ENCODE measurements at regions not wholly inside any gene's neighbourhood (a gene's known extent, or its start where the extent isn't known, plus 50 kb on each side); places are given as distances from the start of the nearest gene placed in this dataset.

DNA sequence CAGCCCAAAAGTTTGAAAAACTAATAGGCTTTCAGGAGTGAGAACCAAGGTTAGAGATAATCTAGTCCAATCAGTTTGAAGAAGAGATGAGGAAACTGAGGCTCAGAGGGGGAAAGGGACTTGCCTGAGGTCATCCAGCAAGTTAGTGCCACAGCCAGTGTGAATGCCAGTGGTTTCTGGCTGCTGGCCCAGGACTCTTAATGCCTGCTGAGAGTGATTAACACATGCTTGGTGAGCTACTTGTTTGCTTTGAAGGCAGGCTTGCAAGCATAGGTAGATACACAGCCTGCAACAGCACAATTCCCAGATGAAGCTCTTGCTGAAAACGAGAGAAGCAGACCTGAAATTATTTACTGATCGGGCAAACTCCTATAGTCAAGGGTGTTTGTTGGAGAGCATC, 591.6 kb upstream of the SGCD start (continued):
- no peak for TF ChIP-seq CBX5 (IDR thresholded peaks at IDR 0.05; ENCODE audit: borderline replicate concordance, low read depth)
- TF ChIP-seq FIP1L1 (IDR thresholded peaks at IDR 0.05; ENCODE audit: low read depth, low read length, poor library complexity, severe bottlenecking), result no peak

DNA sequence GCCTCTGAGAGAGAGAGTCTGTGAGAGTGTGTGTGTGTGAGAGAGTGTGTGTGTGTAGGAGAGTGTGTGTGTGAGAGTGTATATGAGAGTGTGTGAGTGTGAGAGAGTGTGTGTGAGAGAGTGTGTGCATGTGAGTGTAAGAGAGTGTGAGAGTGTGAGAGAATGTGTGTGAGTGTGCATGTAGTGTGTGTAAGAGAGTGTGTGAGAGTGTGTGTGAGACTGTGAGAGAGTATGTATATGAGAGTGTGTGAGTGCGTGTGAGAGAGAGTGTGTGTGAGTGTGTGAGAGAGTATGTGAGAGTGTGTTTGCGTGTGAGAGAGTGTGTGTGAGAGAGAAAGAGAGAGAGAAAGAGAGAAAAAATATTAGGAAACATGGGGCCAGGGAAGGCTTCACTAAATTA, 588.3 kb upstream of the SGCD start:
- no peak for DNase-seq (ENCODE audit: extremely low read depth in 1 of 4, low spot score in 3 of 4)
- intact Hi-C loops (cut with micrococcal nuclease) (no loop called here), in situ Hi-C loops (cut with MboI) (no loop called here)
- Histone ChIP-seq H4K20me1 (replicated peaks; ENCODE audit: control insufficient read depth, insufficient read depth, low read length) (no peaks in the 10 kb centered on the region), H3K79me2 (ENCODE audit: control insufficient read depth, insufficient read depth, low read length) (no peaks in the 10 kb centered on the region), H3K4me2 (ENCODE audit: insufficient read depth, low read length) (no peak overlapping the region), H3K27ac (ENCODE audit: extremely low read depth, low read depth, low read length) (no peak overlapping the region), H3K4me1 (replicated peaks in 1 of 2; ENCODE audit: control insufficient read depth in 2 of 2, insufficient read depth in 2 of 2, low read length in 2 of 2) (no peaks in the 10 kb centered on the region), H3K9ac (ENCODE audit: insufficient read depth in 1 of 2, low read depth in 2 of 2, low read length in 2 of 2) (no peak overlapping the region), H3K4me3 (no peak overlapping the region), H3K9me1 (ENCODE audit: control insufficient read depth, insufficient read depth, low read length) (no peaks in the 10 kb centered on the region), H3K9me3 (replicated peaks; ENCODE audit: control insufficient read depth, insufficient read depth, low read depth, low read length) (peaks cover 2% of the 10 kb centered on the region; the same call in 1 of the 2 replicates), H3K27me3 (ENCODE audit: control insufficient read depth in 2 of 2, insufficient read depth in 2 of 2, low read length in 2 of 2) (no peaks in the 10 kb centered on the region), H2AFZ (ENCODE audit: low read depth, low read length) (no peak overlapping the region), H3K36me3 (ENCODE audit: control insufficient read depth, insufficient read depth, low read length) (no peaks in the 10 kb centered on the region)
- 0% methylated on average over 2 of the region's 2 CpGs for WGBS (ENCODE audit: insufficient coverage, low coverage, missing lambda C conversion rate)
- CTCF ChIA-PET (ENCODE audit: low intra/inter-chr PET ratio), result no interaction called here
- no peak for FAIRE-seq
- POLR2A ChIA-PET, result no interaction called here
- TF ChIP-seq GATAD2A (IDR thresholded peaks at IDR 0.05), result no peak
- TF ChIP-seq BCLAF1 (IDR thresholded peaks at IDR 0.05; ENCODE audit: borderline replicate concordance in 1 of 2, control insufficient read depth in 1 of 2, low read depth in 2 of 2, low read length in 1 of 2), result no peak
- TF ChIP-seq, protein P1, sequence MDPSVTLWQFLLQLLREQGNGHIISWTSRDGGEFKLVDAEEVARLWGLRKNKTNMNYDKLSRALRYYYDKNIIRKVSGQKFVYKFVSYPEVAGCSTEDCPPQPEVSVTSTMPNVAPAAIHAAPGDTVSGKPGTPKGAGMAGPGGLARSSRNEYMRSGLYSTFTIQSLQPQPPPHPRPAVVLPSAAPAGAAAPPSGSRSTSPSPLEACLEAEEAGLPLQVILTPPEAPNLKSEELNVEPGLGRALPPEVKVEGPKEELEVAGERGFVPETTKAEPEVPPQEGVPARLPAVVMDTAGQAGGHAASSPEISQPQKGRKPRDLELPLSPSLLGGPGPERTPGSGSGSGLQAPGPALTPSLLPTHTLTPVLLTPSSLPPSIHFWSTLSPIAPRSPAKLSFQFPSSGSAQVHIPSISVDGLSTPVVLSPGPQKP (CRISPR knock-in tag; IDR thresholded peaks at IDR 0.05), result no peak
- TF ChIP-seq KAT7 (CRISPR knock-in tag; IDR thresholded peaks at IDR 0.05; ENCODE audit: borderline replicate concordance), result no peak
- TF ChIP-seq, protein P2, sequence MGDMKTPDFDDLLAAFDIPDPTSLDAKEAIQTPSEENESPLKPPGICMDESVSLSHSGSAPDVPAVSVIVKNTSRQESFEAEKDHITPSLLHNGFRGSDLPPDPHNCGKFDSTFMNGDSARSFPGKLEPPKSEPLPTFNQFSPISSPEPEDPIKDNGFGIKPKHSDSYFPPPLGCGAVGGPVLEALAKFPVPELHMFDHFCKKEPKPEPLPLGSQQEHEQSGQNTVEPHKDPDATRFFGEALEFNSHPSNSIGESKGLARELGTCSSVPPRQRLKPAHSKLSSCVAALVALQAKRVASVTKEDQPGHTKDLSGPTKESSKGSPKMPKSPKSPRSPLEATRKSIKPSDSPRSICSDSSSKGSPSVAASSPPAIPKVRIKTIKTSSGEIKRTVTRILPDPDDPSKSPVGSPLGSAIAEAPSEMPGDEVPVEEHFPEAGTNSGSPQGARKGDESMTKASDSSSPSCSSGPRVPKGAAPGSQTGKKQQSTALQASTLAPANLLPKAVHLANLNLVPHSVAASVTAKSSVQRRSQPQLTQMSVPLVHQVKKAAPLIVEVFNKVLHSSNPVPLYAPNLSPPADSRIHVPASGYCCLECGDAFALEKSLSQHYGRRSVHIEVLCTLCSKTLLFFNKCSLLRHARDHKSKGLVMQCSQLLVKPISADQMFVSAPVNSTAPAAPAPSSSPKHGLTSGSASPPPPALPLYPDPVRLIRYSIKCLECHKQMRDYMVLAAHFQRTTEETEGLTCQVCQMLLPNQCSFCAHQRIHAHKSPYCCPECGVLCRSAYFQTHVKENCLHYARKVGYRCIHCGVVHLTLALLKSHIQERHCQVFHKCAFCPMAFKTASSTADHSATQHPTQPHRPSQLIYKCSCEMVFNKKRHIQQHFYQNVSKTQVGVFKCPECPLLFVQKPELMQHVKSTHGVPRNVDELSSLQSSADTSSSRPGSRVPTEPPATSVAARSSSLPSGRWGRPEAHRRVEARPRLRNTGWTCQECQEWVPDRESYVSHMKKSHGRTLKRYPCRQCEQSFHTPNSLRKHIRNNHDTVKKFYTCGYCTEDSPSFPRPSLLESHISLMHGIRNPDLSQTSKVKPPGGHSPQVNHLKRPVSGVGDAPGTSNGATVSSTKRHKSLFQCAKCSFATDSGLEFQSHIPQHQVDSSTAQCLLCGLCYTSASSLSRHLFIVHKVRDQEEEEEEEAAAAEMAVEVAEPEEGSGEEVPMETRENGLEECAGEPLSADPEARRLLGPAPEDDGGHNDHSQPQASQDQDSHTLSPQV (IDR thresholded peaks at IDR 0.05), result no peak
- ATAC-seq, result no peak
- no TSS peak for BruUV-seq (replicated peaks)
